HEK293T (cell line): ENCODE measurements at regions not wholly inside any gene's neighbourhood (a gene's known extent, or its start where the extent isn't known, plus 50 kb on each side); places are given as distances from the start of the nearest gene placed in this dataset.

Source experiments
- ELF4 ChIP-seq: fragments of 450-650 bp; IDR thresholded peaks from 2 replicates; pipeline ENCODE4 v1.6.1; 2017; ENCODE audit warnings: antibody characterized with exemption
- FOXM1 ChIP-seq: fragments of 450-650 bp; IDR thresholded peaks from 2 replicates; pipeline ENCODE4 v1.6.1; 2017; ENCODE audit warnings: mild to moderate bottlenecking, borderline replicate concordance
- HDGF ChIP-seq: fragments of 450-650 bp; IDR thresholded peaks from 2 replicates; pipeline ENCODE4 v1.6.1; 2017; ENCODE audit warnings: antibody characterized with exemption, borderline replicate concordance
- L3MBTL2 ChIP-seq: fragments of 450-650 bp; conservative IDR thresholded peaks from 2 replicates; pipeline ENCODE4 v1.6.1; 2016; ENCODE audit warnings: mild to moderate bottlenecking
- SP1 ChIP-seq: fragments of 450-650 bp; IDR thresholded peaks from 2 replicates; pipeline ENCODE4 v1.6.1; 2017
- TARDBP ChIP-seq: fragments of 450-650 bp; IDR thresholded peaks from 2 replicates; pipeline ENCODE4 v1.6.1; 2016

GRCh38 chr7:45479781-45480180, 94.4 kb upstream of the ADCY1 start:
- TF ChIP-seq L3MBTL2, result no peak
- no peak for TF ChIP-seq FOXM1
- TF ChIP-seq TARDBP, result no peak
- no peak for TF ChIP-seq ELF4
- no peak for TF ChIP-seq SP1
- no peak for TF ChIP-seq HDGF
